Progenitor cell of endocrine pancreas (in vitro differentiated cells): ENCODE measurements at regions not wholly inside any gene's neighbourhood (a gene's known extent, or its start where the extent isn't known, plus 50 kb on each side); places are given as distances from the start of the nearest gene placed in this dataset.

Experiments used
- DNase-seq: peaks from one replicate; pipeline ENCODE4 v3.0.0; 2021; ENCODE audit warnings: low spot score; ENCODE audit not compliant: unreplicated experiment
- H3K27ac Mint-ChIP-seq: 2 replicates; pipeline ENCODE4 v1.8.0; 2021; ENCODE audit warnings: mild to moderate bottlenecking, moderate library complexity, mixed read lengths
- H3K27me3 Mint-ChIP-seq: 2 replicates; pipeline ENCODE4 v1.8.0; 2021; ENCODE audit warnings: mixed read lengths
- H3K36me3 Mint-ChIP-seq: 2 replicates; pipeline ENCODE4 v1.8.0; 2022; ENCODE audit warnings: mixed read lengths; ENCODE audit not compliant: insufficient read depth
- H3K4me1 Mint-ChIP-seq: 2 replicates; pipeline ENCODE4 v1.8.0; 2021; ENCODE audit warnings: low read depth, mixed read lengths
- H3K4me3 Mint-ChIP-seq: 2 replicates; pipeline ENCODE4 v1.8.0; 2021; ENCODE audit warnings: low read depth, mild to moderate bottlenecking, moderate library complexity, mixed read lengths
- H3K9me3 Mint-ChIP-seq: 2 replicates; pipeline ENCODE4 v1.8.0; 2021; ENCODE audit warnings: low read depth, mixed read lengths
- CTCF ChIP-seq: fragments of 200-600 bp; sonication (generic); IDR thresholded peaks from one replicate; pipeline ENCODE4 v1.5.0; 2021; ENCODE audit warnings: antibody characterized with exemption, mild to moderate bottlenecking; ENCODE audit not compliant: unreplicated experiment

GRCh38 chr2:21486445-21486844, 362.7 kb downstream of the TDRD15 start:
- Mint-ChIP-seq H3K27me3 (no peaks in the 10 kb centered on the region), H3K4me1 (no peaks in the 10 kb centered on the region), H3K9me3 (peaks cover 8% of the 10 kb centered on the region), H3K4me3 (no peak overlapping the region), H3K36me3 (no peaks in the 10 kb centered on the region), H3K27ac (no peak overlapping the region)
- no peak for DNase-seq
- TF ChIP-seq CTCF = no peak

GRCh38 chr2:21489080-21489479, 365.3 kb downstream of the TDRD15 start:
- no peak for TF ChIP-seq CTCF

GRCh38 chr2:21498016-21498415, 374.2 kb downstream of the TDRD15 start:
- H3K27me3 Mint-ChIP-seq = peaks cover 4% of the 10 kb centered on the region
- no peaks in the 10 kb centered on the region for H3K4me1 Mint-ChIP-seq
- no peak overlapping the region for H3K4me3 Mint-ChIP-seq
- no peaks in the 10 kb centered on the region for H3K36me3 Mint-ChIP-seq
- TF ChIP-seq CTCF = no peak
- H3K9me3 Mint-ChIP-seq = no peaks in the 10 kb centered on the region
- H3K27ac Mint-ChIP-seq = no peak overlapping the region
- no peak for DNase-seq

More at GRCh38 chr2:21489080-21489479, 365.3 kb downstream of the TDRD15 start:
- Mint-ChIP-seq H3K27ac (no peak overlapping the region), H3K9me3 (peaks cover 11% of the 10 kb centered on the region), H3K4me3 (no peak overlapping the region), H3K27me3 (no peaks in the 10 kb centered on the region), H3K36me3 (no peaks in the 10 kb centered on the region), H3K4me1 (no peaks in the 10 kb centered on the region)
- no peak for DNase-seq

- Mint-ChIP-seq H3K4me1 (peaks cover 2% of the 10 kb centered on the region), H3K27me3 (peaks cover 4% of the 10 kb centered on the region), H3K36me3 (no peaks in the 10 kb centered on the region), H3K27ac (no peak overlapping the region), H3K4me3 (no peak overlapping the region), H3K9me3 (no peaks in the 10 kb centered on the region)
- TF ChIP-seq CTCF = no peak
- DNase-seq = no peak
Measured at GRCh38 chr2:21500401-21500945, 376.7 kb downstream of the TDRD15 start.

- Mint-ChIP-seq H3K4me3 (no peak overlapping the region), H3K9me3 (no peaks in the 10 kb centered on the region), H3K27me3 (peaks cover 4% of the 10 kb centered on the region), H3K36me3 (no peaks in the 10 kb centered on the region), H3K4me1 (peaks cover 2% of the 10 kb centered on the region), H3K27ac (no peak overlapping the region)
- TF ChIP-seq CTCF = no peak
- DNase-seq = no peak
Measured at GRCh38 chr2:21501376-21502027, 377.7 kb downstream of the TDRD15 start.
